COLO829 (cell line): ENCODE measurements at regions not wholly inside any gene's neighbourhood (a gene's known extent, or its start where the extent isn't known, plus 50 kb on each side); places are given as distances from the start of the nearest gene placed in this dataset.

ENCODE experiments used
- DNase-seq: peaks from one replicate; pipeline ENCODE4 v3.0.0; 2012; ENCODE audit warnings: low spot score

DNA sequence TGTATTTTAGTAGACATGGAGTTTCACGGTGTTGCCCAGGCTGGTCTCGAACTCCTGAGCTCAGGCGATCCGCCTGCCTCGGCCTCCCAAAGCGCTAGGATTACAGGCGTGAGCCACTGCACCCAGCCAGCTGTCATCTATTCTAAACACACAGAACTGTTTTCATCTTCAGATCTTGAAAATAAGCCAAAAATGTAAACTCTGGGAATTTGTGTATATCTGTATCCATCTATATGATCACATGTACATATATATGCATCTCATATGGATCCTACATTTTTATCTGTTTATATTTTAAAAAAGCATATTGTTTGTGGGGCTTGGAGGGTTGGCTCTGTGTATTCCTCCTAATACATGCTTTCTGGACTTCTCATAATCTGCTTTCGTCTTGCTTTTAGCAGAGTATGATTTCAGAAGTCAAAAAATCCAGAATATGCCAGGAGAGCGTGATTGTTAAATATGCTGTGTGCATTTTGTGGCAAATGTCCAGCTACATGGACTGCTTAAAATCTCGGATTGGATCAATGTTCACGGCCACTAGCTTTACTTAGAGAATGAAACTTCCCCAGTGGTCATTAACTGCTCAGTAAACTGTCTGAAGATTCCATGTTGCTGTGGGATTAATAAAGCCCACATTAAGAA lies 274.4 kb upstream of the IRX1 start:
- no peak for DNase-seq

DNA sequence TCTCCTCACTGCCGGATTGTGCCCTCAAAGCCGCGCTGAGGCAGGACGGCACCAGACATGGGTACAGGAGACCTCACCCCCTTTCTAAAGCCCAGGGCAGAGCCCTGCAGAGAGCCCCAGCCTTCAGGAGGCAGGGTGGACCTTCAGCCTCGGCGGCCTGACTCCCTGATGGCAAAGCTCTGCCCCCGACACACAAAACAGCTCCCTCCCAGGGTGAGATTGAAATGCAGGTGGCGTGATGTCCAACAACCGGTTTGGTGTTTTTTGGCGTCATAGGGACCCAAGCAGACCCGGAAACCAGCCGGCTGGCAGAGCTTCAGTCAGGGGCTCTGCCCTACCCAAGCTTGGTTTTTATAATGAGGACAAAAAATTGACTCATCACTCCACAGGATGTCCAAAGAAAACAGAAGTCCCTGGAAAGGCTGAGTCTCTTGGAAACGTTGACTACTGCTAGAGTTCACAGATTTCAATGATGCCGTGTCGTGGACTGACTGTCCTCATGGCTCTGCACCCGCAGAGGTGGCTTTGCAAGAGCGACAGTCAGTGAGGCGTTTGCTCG lies 275.2 kb upstream of the IRX1 start:
- DNase-seq, result no peak

GRCh38 chr5:3317051-3317795 lies 278.4 kb upstream of the IRX1 start:
- no peak for DNase-seq

DNA sequence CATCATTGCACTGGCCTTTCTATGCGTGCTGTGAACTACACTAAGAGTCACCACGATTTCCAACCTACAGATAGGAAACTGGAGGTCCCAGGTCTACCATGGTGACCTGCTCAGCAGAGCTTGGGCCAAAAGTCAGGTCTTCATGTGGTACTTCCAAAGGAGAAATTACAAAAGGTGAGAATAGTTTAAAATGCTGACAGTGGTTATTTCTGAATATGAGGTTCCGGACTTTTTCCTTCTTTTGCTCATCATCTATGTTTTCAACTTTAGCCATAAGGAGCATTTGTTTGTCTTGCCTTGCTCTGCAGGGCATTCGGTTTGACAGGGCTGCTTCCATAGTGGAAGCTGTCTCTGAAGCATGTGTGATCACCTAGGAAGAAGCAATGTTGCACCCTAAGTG lies 282.1 kb upstream of the IRX1 start:
- no peak for DNase-seq

GRCh38 chr5:3312299-3312698 lies 283.3 kb upstream of the IRX1 start:
- no peak for DNase-seq

DNA sequence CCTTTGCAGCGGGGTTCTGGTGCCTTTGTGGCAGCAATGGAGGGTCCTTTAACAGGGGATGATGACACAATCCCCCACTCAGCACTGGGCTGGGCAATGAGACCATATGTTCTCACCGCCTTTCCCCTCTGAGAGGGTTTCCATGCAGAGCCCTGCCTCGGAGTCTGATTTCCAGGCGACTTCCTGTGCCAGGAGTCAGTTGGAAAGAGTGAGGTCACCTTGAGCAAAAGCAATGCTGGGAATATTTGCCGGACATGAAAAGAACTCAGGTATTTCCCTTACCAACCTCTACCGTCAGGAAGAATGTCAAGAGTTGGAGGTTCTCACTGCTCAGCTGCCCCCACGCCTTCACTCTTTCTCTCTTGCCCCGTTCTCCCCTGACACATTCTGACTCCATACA lies 284.2 kb upstream of the IRX1 start:
- no peak for DNase-seq

DNA sequence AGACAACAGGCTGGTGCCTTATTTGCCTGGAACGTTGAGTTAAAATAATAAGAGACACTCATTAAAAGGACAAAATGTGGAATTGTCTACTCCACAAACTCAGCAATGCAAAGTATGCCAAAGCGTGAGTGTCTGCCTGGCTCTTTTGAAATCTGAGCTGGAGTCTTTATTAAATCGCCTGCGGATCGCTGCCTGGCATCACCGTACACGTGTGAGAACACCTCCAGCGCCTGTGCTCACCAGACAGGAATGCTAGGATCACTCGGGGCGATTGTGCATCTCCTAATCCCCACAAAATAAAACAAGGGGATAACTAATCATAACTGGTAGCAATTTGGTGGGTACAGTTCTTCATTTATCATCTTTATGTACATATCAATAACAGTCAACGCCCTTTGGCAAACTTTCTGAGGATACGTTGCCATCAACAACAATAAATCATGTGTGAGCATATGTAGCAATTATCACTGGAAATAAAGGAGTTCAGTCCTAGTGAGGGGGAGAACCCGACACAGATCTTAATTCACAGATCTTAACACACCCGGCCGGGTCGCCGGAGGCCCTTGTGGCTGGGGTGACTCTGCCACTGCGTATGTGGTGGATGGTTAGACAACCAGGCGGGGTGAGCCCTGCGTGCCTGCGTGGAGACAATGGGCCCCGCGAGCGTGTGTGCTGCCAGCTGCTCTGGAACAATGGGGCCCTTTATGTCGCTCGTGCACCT lies 284.9 kb upstream of the IRX1 start:
- DNase-seq, result peak; percentile 77

GRCh38 chr5:3309538-3309937 lies 286.1 kb upstream of the IRX1 start:
- DNase-seq, result no peak

- DNase-seq, result no peak
These were observed 287.5 kb upstream of the IRX1 start for GRCh38 chr5:3307982-3308621.

DNA sequence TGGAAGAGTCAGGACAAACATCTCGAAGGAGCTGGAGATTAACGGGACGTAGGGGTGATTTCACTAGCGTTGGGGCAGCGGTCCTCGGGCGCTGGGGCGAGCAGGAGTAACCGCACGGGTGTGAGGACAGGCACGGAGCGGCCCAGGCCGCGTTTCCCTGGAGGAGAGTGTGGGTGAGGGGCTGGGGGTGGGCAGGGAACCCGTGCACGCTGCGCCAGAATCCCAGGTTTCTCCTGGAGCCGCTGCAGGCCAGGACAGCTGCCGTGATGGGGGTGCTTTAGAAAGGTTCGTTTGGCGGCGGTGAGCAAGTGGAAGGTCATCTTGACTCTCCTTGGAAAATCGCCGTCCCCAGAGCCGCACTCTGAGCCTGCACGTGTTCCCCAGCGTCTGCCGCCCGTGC lies 290.2 kb upstream of the IRX1 start:
- no peak for DNase-seq

DNA sequence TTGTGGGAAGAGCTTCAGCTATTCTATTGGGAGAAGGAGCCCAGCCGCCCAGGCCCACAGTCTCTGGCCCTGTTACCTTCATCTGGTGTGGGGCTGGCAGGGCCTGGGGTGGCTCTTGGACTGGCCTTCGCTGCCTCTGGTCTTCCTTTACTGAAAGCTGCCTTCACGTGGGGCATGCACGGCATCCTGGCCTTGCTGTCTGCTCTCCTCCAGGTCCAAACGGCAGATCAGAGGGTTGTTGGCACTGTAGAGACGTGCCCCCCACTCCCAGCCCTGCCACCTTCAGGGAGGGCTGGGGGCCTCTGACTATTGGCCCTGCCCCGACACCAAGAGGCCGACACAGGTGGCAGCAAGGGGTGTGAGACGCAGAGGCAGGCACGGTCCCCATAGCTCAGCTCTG lies 291.3 kb upstream of the IRX1 start:
- DNase-seq, result no peak

- no peak for DNase-seq
These were observed 291.9 kb upstream of the IRX1 start for GRCh38 chr5:3303777-3304176.

- DNase-seq, result no peak
These were observed 293.4 kb upstream of the IRX1 start for GRCh38 chr5:3302228-3302627.

DNA sequence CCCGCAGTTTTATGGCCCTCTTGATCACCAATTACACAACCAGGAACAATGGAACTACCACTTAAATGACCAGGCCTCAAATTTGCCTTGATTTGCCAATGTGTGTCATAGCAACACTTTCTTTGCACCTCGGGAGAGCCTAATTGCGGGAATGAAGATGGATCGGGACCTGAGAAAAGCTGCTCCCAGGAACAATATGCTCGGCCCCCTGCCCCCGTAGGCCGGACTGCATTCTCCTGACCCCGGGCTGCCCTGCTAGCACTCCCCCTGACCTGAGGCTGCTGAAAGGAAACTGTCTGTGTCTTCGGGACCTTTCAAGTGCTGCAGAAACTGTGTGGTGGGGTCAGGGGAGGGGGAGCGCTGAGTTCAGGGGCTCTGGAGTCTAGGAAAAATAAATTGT lies 294.3 kb upstream of the IRX1 start:
- DNase-seq, result no peak

- no peak for DNase-seq
These were observed 294.9 kb upstream of the IRX1 start for GRCh38 chr5:3300726-3301125.

GRCh38 chr5:3299441-3299840 lies 296.2 kb upstream of the IRX1 start:
- no peak for DNase-seq

GRCh38 chr5:3297853-3298252 lies 297.8 kb upstream of the IRX1 start:
- no peak for DNase-seq

GRCh38 chr5:3288325-3288724 lies 307.3 kb upstream of the IRX1 start:
- DNase-seq, result no peak

DNA sequence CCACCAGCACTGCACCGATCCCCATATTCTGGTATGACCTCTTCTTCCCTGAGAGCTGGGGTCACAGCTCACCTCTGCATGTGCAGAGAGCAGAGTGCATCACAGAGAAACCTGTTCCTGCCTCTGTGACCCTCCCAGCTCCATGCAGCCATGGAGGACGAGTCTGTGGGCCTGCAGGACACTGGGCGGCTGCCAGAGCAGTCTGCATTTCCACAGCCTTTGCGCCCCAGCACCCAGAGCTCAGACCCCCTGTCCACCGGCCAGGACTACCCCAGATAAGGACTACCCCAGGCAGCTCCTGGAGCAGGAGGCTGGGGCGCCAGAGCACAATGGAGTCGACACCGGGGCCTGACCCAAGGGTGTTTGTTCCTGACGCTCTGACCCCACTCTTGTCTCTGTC lies 308.1 kb upstream of the IRX1 start:
- no peak for DNase-seq

GRCh38 chr5:3285621-3286020 lies 310.0 kb upstream of the IRX1 start:
- no peak for DNase-seq

DNA sequence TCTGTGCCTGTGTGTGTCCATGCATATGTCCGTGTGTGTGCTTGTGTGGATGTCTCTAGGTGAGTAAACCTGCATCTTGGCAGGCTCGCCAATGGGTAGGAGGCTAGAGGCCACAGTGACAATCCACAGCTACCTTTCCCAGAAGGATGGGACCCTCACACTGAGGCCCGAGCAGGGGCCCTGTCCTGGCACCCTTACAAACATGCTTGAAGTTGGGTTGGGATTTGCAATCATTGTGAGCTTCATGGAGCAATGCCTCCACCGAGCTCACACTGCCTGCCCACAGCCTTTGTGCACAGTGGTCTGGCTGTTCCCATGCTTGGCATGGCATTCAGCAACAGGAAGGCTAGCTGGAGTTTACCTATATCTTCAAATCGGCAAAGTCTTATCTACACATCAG lies 311.1 kb upstream of the IRX1 start:
- no peak for DNase-seq

DNA sequence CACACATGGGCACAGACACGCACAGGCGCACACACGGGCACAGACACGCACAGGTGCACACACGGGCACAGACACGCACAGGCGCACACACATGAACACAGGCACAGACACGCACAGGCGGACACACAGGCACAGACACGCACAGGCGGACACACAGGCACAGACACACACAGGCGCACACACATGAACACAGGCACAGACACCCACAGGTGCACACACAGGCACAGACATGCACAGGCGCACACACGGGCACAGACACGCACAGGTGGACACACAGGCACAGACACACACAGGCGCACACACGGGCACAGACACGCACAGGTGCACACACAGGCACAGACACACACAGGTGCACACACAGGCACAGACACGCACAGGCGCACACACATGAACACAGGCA lies 312.8 kb upstream of the IRX1 start:
- DNase-seq, result no peak

DNA sequence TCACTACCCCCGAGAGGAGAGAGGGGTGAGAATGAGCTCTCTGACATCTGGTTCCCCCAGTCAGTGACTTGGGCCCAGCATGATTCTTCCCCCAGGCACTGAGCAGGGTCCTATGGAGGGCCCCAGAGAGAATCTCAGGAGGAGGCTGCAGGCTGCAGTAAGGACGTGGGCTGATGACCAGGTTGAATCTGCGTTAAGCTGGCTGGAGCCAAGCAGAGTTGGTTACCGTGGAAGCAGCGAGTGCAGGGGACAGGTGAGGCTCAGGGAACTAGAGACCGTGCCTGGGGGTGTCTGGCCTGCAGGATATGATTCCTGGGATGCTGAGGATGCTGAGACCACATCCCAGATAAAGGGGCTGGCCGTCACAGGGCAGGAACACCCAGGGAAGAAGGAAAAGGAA lies 314.3 kb upstream of the IRX1 start:
- no peak for DNase-seq
